Caco-2 (cell line): ENCODE measurements at regions not wholly inside any gene's neighbourhood (a gene's known extent, or its start where the extent isn't known, plus 50 kb on each side); places are given as distances from the start of the nearest gene placed in this dataset.

Experiments
- BruUV-seq: library from RNA; stranded (reverse); fragments of 400-500 nt; replicated peaks from 2 replicates; lab custom pipeline; 2021; lab: Mats Ljungman, UMichigan
- CTCF ChIA-PET: fragments of 300-600 bp; sonication (Branson Sonifier 250); formaldehyde crosslinking; loops from one replicate; lab custom pipeline; 2022; ENCODE audit warnings: antibody characterized with exemption; lab: Charles Lee
- POLR2A ChIA-PET: fragments of 300-600 bp; sonication (Branson Sonifier 250); formaldehyde crosslinking; loops from one replicate; lab custom pipeline; 2022; ENCODE audit warnings: antibody characterized with exemption; lab: Charles Lee
- DNase-seq, 2 experiments: peaks; one replicate each; pipeline versions ENCODE4 v3.0.0 to v3.0.0-alpha.2; 2020 to 2022
- H3K27me3 ChIP-seq: replicated peaks from 2 replicates; pipeline ENCODE4 v1.6.0; 2011; ENCODE audit warnings: low read length; ENCODE audit not compliant: control insufficient read depth, insufficient read depth
- H3K36me3 ChIP-seq: 2 replicates; pipeline ENCODE4 v1.5.1; 2011; ENCODE audit warnings: low read length; ENCODE audit not compliant: control insufficient read depth, insufficient read depth
- H3K4me1 ChIP-seq: fragments of 250-450 bp; sonication (Bioruptor Pico); 2 replicates; pipeline ENCODE4 v1.5.1; 2020; ENCODE audit warnings: mild to moderate bottlenecking
- H3K4me3 ChIP-seq: 2 replicates; pipeline ENCODE4 v1.5.1; 2011; ENCODE audit warnings: low read depth, mild to moderate bottlenecking, control low read depth, low read length
- H3K9me3 ChIP-seq: fragments of 250-450 bp; sonication (Bioruptor Pico); 2 replicates; pipeline ENCODE4 v1.5.1; 2020; ENCODE audit warnings: mild to moderate bottlenecking, moderate library complexity
- H3K27ac Mint-ChIP-seq: one replicate; pipeline ENCODE4 v1.8.0; 2022; ENCODE audit warnings: mixed read lengths; ENCODE audit not compliant: unreplicated experiment
- H3K27me3 Mint-ChIP-seq: one replicate; pipeline ENCODE4 v1.8.0; 2022; ENCODE audit warnings: mixed read lengths; ENCODE audit not compliant: insufficient read depth, unreplicated experiment
- H3K36me3 Mint-ChIP-seq: one replicate; pipeline ENCODE4 v1.8.0; 2022; ENCODE audit warnings: mild to moderate bottlenecking, mixed read lengths; ENCODE audit not compliant: insufficient read depth, unreplicated experiment
- H3K4me1 Mint-ChIP-seq: one replicate; pipeline ENCODE4 v1.8.0; 2022; ENCODE audit warnings: low read depth, mixed read lengths; ENCODE audit not compliant: unreplicated experiment
- H3K4me3 Mint-ChIP-seq: one replicate; pipeline ENCODE4 v1.8.0; 2022; ENCODE audit warnings: mild to moderate bottlenecking, moderate library complexity, mixed read lengths; ENCODE audit not compliant: unreplicated experiment
- H3K9me3 Mint-ChIP-seq: one replicate; pipeline ENCODE4 v1.8.0; 2022; ENCODE audit warnings: mixed read lengths; ENCODE audit not compliant: unreplicated experiment
- CTCF ChIP-seq, 2 experiments: fragments of 200-600 bp in 1 of 2; IDR thresholded peaks; 1 replicate in 1 of 2; 2 replicates in 1 of 2; pipeline versions ENCODE4 v1.5.1 to v1.8.0; 2011 to 2022; ENCODE audit warnings: antibody characterized with exemption in 1 of 2, control low read depth in 1 of 2, inconsistent platforms in 1 of 2, low read depth in 1 of 2, low read length in 1 of 2, mild to moderate bottlenecking in 1 of 2, moderate library complexity in 1 of 2; ENCODE audit not compliant: insufficient read depth in 1 of 2, severe bottlenecking in 1 of 2, unreplicated experiment in 1 of 2
- intact Hi-C: fragments of 100-400 bp; cut with micrococcal nuclease; formaldehyde crosslinking; loops from one replicate; pipeline ENCODE4 v1.10.0; 2022; ENCODE audit not compliant: unreplicated experiment

GRCh38 chr3:106049821-106050220 lies 181.0 kb upstream of the CBLB start:
- Mint-ChIP-seq H3K9me3 (peaks cover 3% of the 10 kb centered on the region), H3K4me3 (no peak overlapping the region), H3K36me3 (no peaks in the 10 kb centered on the region), H3K27me3 (no peaks in the 10 kb centered on the region), H3K4me1 (no peaks in the 10 kb centered on the region), H3K27ac (no peak overlapping the region)
- Histone ChIP-seq H3K4me3 (no peak overlapping the region), H3K4me1 (no peaks in the 10 kb centered on the region), H3K36me3 (no peaks in the 10 kb centered on the region), H3K27me3 (no peaks in the 10 kb centered on the region), H3K9me3 (no peaks in the 10 kb centered on the region)
- CTCF ChIA-PET, result no interaction called here
- DNase-seq, result no peak
- intact Hi-C loops, result no loop called here
- no peak for TF ChIP-seq CTCF (IDR thresholded peaks at IDR 0.05; ENCODE audit: insufficient read depth in 1 of 2, low read depth in 1 of 2, low read length in 1 of 2, severe bottlenecking in 1 of 2, unreplicated experiment in 1 of 2)
- BruUV-seq, result no TSS peak
- POLR2A ChIA-PET, result no interaction called here

GRCh38 chr3:106056931-106057330 lies 188.1 kb upstream of the CBLB start:
- H3K36me3 Mint-ChIP-seq, result no peaks in the 10 kb centered on the region
- Histone ChIP-seq H3K27me3 (no peaks in the 10 kb centered on the region), H3K4me3 (no peak overlapping the region), H3K4me1 (peaks cover 36% of the 10 kb centered on the region), H3K9me3 (no peaks in the 10 kb centered on the region), H3K36me3 (no peaks in the 10 kb centered on the region)
- H3K4me1 Mint-ChIP-seq, result peaks cover 16% of the 10 kb centered on the region
- H3K27me3 Mint-ChIP-seq, result no peaks in the 10 kb centered on the region
- CTCF ChIA-PET, result no interaction called here
- no peak overlapping the region for H3K4me3 Mint-ChIP-seq
- H3K27ac Mint-ChIP-seq, result no peak overlapping the region
- BruUV-seq, result no TSS peak
- POLR2A ChIA-PET, result no interaction called here
- intact Hi-C loops, result no loop called here
- DNase-seq, result no peak
- TF ChIP-seq CTCF (IDR thresholded peaks at IDR 0.05; ENCODE audit: insufficient read depth in 1 of 2, low read depth in 1 of 2, low read length in 1 of 2, severe bottlenecking in 1 of 2, unreplicated experiment in 1 of 2), result no peak
- peaks cover 12% of the 10 kb centered on the region for H3K9me3 Mint-ChIP-seq

- no peak for DNase-seq
- ChIA-PET POLR2A (no interaction called here), CTCF (no interaction called here)
- H3K36me3 Mint-ChIP-seq, result no peaks in the 10 kb centered on the region
- intact Hi-C loops, result no loop called here
- H3K27ac Mint-ChIP-seq, result no peak overlapping the region
- no TSS peak for BruUV-seq
- H3K4me3 ChIP-seq, result no peak overlapping the region
- no peaks in the 10 kb centered on the region; the same call in 1 of the 2 replicates for H3K36me3 ChIP-seq
- H3K4me1 ChIP-seq, result peaks cover 36% of the 10 kb centered on the region
- H3K4me3 Mint-ChIP-seq, result no peak overlapping the region
- no peaks in the 10 kb centered on the region for H3K27me3 Mint-ChIP-seq
- no peaks in the 10 kb centered on the region for H3K27me3 ChIP-seq
- peaks cover 23% of the 10 kb centered on the region for H3K9me3 Mint-ChIP-seq
- peaks cover 5% of the 10 kb centered on the region; the same call in 1 of the 2 replicates for H3K9me3 ChIP-seq
- TF ChIP-seq CTCF (IDR thresholded peaks at IDR 0.05; ENCODE audit: insufficient read depth in 1 of 2, low read depth in 1 of 2, low read length in 1 of 2, severe bottlenecking in 1 of 2, unreplicated experiment in 1 of 2), result no peak
- H3K4me1 Mint-ChIP-seq, result peaks cover 16% of the 10 kb centered on the region
Observed at GRCh38 chr3:106058475-106058874, 189.7 kb upstream of the CBLB start.
